ENCODE measurements at regions not wholly inside any gene's neighbourhood (a gene's known extent, or its start where the extent isn't known, plus 50 kb on each side); places are given as distances from the start of the nearest gene placed in this dataset.
"Not testable (repeated sequence)": the region's sequence is repeated elsewhere in the genome, so short reads cannot be mapped to it uniquely, and the experiment has no call there.

GRCh38 chr4:62431513-62432231 is 1231.5 kb downstream of the ADGRL3 start:
- TF ChIP-seq POLR2A, POLR2AphosphoS5 (IDR thresholded peaks at IDR 0.05; ENCODE audit: low read depth, low read length): not testable (repeated sequence)
- peak; percentile 56 for TF ChIP-seq SPI1 (IDR thresholded peaks at IDR 0.05; ENCODE audit: low read depth, low read length)
